ENCODE measurements at regions not wholly inside any gene's neighbourhood (a gene's known extent, or its start where the extent isn't known, plus 50 kb on each side); places are given as distances from the start of the nearest gene placed in this dataset.

DNA sequence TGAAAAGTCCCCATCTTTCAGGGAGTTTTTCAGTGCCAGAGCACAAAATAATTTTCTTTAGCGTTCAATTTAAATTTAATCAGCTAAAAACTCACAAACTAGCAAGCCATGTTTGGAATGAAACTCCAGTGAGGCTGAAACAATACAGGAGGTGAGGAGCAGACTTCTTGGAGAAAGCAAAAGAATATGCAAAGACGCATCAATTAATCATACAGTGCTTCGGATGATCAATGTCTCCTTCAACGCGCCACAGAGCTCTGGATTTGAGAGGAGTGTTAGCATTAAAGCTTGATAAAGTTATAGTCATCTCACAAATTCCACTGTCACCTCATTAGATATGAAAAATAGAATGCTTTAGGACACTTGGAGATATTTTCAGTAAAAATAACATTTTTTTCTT, 248.0 kb downstream of the WDR11 start:
- no peak overlapping the region for H3K27ac Mint-ChIP-seq
- H3K4me1 ChIP-seq (ENCODE audit: control insufficient read depth in 2 of 2, insufficient read depth in 2 of 2, low read length in 2 of 2): no peaks in the 10 kb centered on the region
- CTCF ChIA-PET: no interaction called here
- no peak overlapping the region for H3K4me3 ChIP-seq (ENCODE audit: control extremely low read depth in 1 of 5, extremely low read depth in 1 of 5, insufficient read depth in 1 of 5, low read depth in 2 of 5, low read length in 4 of 5)
- H3K9me3 Mint-ChIP-seq (ENCODE audit: insufficient read depth): no peaks in the 10 kb centered on the region
- DNase-seq (no peak), ATAC-seq (ENCODE audit: low read depth) (no peak)
- no peaks in the 10 kb centered on the region for H3K36me3 ChIP-seq (replicated peaks in 1 of 2; ENCODE audit: control extremely low read depth in 1 of 2, control insufficient read depth in 1 of 2, extremely low read depth in 1 of 2, insufficient read depth in 2 of 2, low read length in 1 of 2)
- intact Hi-C loops (cut with micrococcal nuclease): no loop called here
- no peaks in the 10 kb centered on the region for H4K20me1 ChIP-seq (ENCODE audit: control insufficient read depth, insufficient read depth, low read length, poor library complexity, severe bottlenecking)
- no peak overlapping the region for H3K4me3 Mint-ChIP-seq
- peaks cover 4% of the 10 kb centered on the region for H3K27me3 Mint-ChIP-seq
- TF ChIP-seq EZH2 (IDR thresholded peaks at IDR 0.05; ENCODE audit: borderline replicate concordance, insufficient read depth, low read depth, low read length, poor library complexity, severe bottlenecking): no peak
- H3K4me1 Mint-ChIP-seq: no peaks in the 10 kb centered on the region
- H3K79me2 ChIP-seq (ENCODE audit: control insufficient read depth, insufficient read depth, low read length): no peaks in the 10 kb centered on the region
- whole genome bisulfite sequencing (ENCODE audit: insufficient coverage): 100% methylated on average over 1 of the region's 5 CpGs
- no peak overlapping the region for H3K4me2 ChIP-seq (replicated peaks; ENCODE audit: low read depth, low read length, poor library complexity, severe bottlenecking)
- no peak overlapping the region for H3K9ac ChIP-seq (ENCODE audit: low read length)
- no peaks in the 10 kb centered on the region for H3K9me3 ChIP-seq (ENCODE audit: control extremely low read depth in 1 of 3, control insufficient read depth in 2 of 3, insufficient read depth in 1 of 3, low read length in 2 of 3)
- H3K27ac ChIP-seq (ENCODE audit: low read length in 2 of 2): no peak overlapping the region
- POLR2A ChIA-PET: no interaction called here
- no peaks in the 10 kb centered on the region for H3K27me3 ChIP-seq (replicated peaks in 1 of 4; ENCODE audit: control extremely low read depth in 1 of 4, control insufficient read depth in 3 of 4, insufficient read depth in 4 of 4, low read length in 3 of 4)
- no peak overlapping the region for H2AFZ ChIP-seq (ENCODE audit: insufficient read depth, low read depth, low read length, poor library complexity, severe bottlenecking)

DNA sequence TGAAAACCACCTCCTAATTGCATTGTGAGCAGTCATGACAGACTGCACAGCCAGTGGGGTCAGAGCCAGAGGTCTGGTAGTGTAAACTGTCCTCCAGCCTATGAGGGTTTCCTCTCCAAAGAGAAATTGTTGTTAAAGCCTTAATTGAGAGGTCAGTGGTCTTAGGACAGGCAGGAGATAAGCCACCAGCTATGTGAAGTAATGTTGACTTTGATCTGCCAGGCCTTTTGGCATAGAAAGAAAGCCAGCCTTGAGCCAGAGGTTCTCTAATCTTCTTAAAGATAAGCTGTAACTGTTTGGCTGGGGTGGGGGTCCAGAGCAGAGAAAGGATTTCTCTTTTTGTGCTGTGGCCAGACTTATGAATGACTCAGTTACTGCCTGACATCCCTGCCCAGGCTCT, 248.4 kb downstream of the WDR11 start:
- intact Hi-C loops (cut with micrococcal nuclease): no loop called here
- Histone ChIP-seq H3K27me3 (replicated peaks in 1 of 4; ENCODE audit: control extremely low read depth in 1 of 4, control insufficient read depth in 3 of 4, insufficient read depth in 4 of 4, low read length in 3 of 4) (no peaks in the 10 kb centered on the region), H3K4me2 (replicated peaks; ENCODE audit: low read depth, low read length, poor library complexity, severe bottlenecking) (no peak overlapping the region), H3K9me3 (ENCODE audit: control extremely low read depth in 1 of 3, control insufficient read depth in 2 of 3, insufficient read depth in 1 of 3, low read length in 2 of 3) (no peaks in the 10 kb centered on the region), H3K4me1 (ENCODE audit: control insufficient read depth in 2 of 2, insufficient read depth in 2 of 2, low read length in 2 of 2) (no peaks in the 10 kb centered on the region), H2AFZ (ENCODE audit: insufficient read depth, low read depth, low read length, poor library complexity, severe bottlenecking) (no peak overlapping the region), H3K9ac (ENCODE audit: low read length) (no peak overlapping the region), H4K20me1 (ENCODE audit: control insufficient read depth, insufficient read depth, low read length, poor library complexity, severe bottlenecking) (no peaks in the 10 kb centered on the region), H3K27ac (ENCODE audit: low read length in 2 of 2) (no peak overlapping the region), H3K36me3 (replicated peaks in 1 of 2; ENCODE audit: control extremely low read depth in 1 of 2, control insufficient read depth in 1 of 2, extremely low read depth in 1 of 2, insufficient read depth in 2 of 2, low read length in 1 of 2) (no peaks in the 10 kb centered on the region), H3K79me2 (ENCODE audit: control insufficient read depth, insufficient read depth, low read length) (no peaks in the 10 kb centered on the region), H3K4me3 (ENCODE audit: control extremely low read depth in 1 of 5, extremely low read depth in 1 of 5, insufficient read depth in 1 of 5, low read depth in 2 of 5, low read length in 4 of 5) (no peak overlapping the region)
- no peak overlapping the region for H3K4me3 Mint-ChIP-seq
- peaks cover 4% of the 10 kb centered on the region for H3K27me3 Mint-ChIP-seq
- CTCF ChIA-PET: no interaction called here
- DNase-seq (no peak), ATAC-seq (ENCODE audit: low read depth) (no peak)
- no peak overlapping the region for H3K27ac Mint-ChIP-seq
- no peaks in the 10 kb centered on the region for H3K4me1 Mint-ChIP-seq
- H3K9me3 Mint-ChIP-seq (ENCODE audit: insufficient read depth): no peaks in the 10 kb centered on the region
- POLR2A ChIA-PET: no interaction called here
- TF ChIP-seq EZH2 (IDR thresholded peaks at IDR 0.05; ENCODE audit: borderline replicate concordance, insufficient read depth, low read depth, low read length, poor library complexity, severe bottlenecking): no peak
- TF ChIP-seq, protein P1, sequence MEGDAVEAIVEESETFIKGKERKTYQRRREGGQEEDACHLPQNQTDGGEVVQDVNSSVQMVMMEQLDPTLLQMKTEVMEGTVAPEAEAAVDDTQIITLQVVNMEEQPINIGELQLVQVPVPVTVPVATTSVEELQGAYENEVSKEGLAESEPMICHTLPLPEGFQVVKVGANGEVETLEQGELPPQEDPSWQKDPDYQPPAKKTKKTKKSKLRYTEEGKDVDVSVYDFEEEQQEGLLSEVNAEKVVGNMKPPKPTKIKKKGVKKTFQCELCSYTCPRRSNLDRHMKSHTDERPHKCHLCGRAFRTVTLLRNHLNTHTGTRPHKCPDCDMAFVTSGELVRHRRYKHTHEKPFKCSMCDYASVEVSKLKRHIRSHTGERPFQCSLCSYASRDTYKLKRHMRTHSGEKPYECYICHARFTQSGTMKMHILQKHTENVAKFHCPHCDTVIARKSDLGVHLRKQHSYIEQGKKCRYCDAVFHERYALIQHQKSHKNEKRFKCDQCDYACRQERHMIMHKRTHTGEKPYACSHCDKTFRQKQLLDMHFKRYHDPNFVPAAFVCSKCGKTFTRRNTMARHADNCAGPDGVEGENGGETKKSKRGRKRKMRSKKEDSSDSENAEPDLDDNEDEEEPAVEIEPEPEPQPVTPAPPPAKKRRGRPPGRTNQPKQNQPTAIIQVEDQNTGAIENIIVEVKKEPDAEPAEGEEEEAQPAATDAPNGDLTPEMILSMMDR (IDR thresholded peaks at IDR 0.05): no peak

All from B cell (primary cell).